ENCODE measurements at regions not wholly inside any gene's neighbourhood (a gene's known extent, or its start where the extent isn't known, plus 50 kb on each side); places are given as distances from the start of the nearest gene placed in this dataset.
"Not testable (repeated sequence)": the region's sequence is repeated elsewhere in the genome, so short reads cannot be mapped to it uniquely, and the experiment has no call there.

- no peak for DNase-seq (ENCODE audit: low read depth)
Observed at GRCh38 chr20:56769921-56770600, 141.0 kb downstream of the TFAP2C start.

- DNase-seq (ENCODE audit: low read depth): no peak
Observed at GRCh38 chr20:56773749-56774148, 144.6 kb downstream of the TFAP2C start.

GRCh38 chr20:56774873-56775272 lies 145.8 kb downstream of the TFAP2C start:
- DNase-seq (ENCODE audit: low read depth): no peak

- no peak for DNase-seq (ENCODE audit: low read depth)
Observed at GRCh38 chr20:56776345-56776744, 147.2 kb downstream of the TFAP2C start.

GRCh38 chr20:56778765-56779195 lies 149.7 kb downstream of the TFAP2C start:
- no peak for DNase-seq (ENCODE audit: low read depth)

GRCh38 chr20:56779452-56780143 lies 150.5 kb downstream of the TFAP2C start:
- no peak for DNase-seq (ENCODE audit: low read depth)

GRCh38 chr20:56780266-56780665 lies 151.2 kb downstream of the TFAP2C start:
- DNase-seq (ENCODE audit: low read depth): no peak

GRCh38 chr20:56781108-56781739 lies 152.1 kb downstream of the TFAP2C start:
- DNase-seq (ENCODE audit: low read depth): no peak

GRCh38 chr20:56781987-56782560 lies 153.0 kb downstream of the TFAP2C start:
- DNase-seq (ENCODE audit: low read depth): not testable (repeated sequence)

GRCh38 chr20:56782814-56783213 lies 153.7 kb downstream of the TFAP2C start:
- DNase-seq (ENCODE audit: low read depth): not testable (repeated sequence)

GRCh38 chr20:56783826-56784225 lies 154.7 kb downstream of the TFAP2C start:
- DNase-seq (ENCODE audit: low read depth): no peak

GRCh38 chr20:56786503-56786902 lies 157.4 kb downstream of the TFAP2C start:
- no peak for DNase-seq (ENCODE audit: low read depth)

- DNase-seq (ENCODE audit: low read depth): no peak
Observed at GRCh38 chr20:56788041-56788670, 159.1 kb downstream of the TFAP2C start.

- no peak for DNase-seq (ENCODE audit: low read depth)
Observed at GRCh38 chr20:56788671-56789610, 159.8 kb downstream of the TFAP2C start.

- no peak for DNase-seq (ENCODE audit: low read depth)
Observed at GRCh38 chr20:56793916-56794315, 164.8 kb downstream of the TFAP2C start.

- DNase-seq (ENCODE audit: low read depth): no peak
Observed at GRCh38 chr20:56795492-56795891, 166.4 kb downstream of the TFAP2C start.

GRCh38 chr20:56796345-56796744 lies 167.2 kb downstream of the TFAP2C start:
- DNase-seq (ENCODE audit: low read depth): no peak

GRCh38 chr20:56797023-56797422 lies 167.9 kb downstream of the TFAP2C start:
- DNase-seq (ENCODE audit: low read depth): no peak

GRCh38 chr20:56798634-56799033 lies 169.5 kb downstream of the TFAP2C start:
- no peak for DNase-seq (ENCODE audit: low read depth)

- no peak for DNase-seq (ENCODE audit: low read depth)
Observed at GRCh38 chr20:56799187-56799586, 170.1 kb downstream of the TFAP2C start.

GRCh38 chr20:56800088-56800487 lies 171.0 kb downstream of the TFAP2C start:
- DNase-seq (ENCODE audit: low read depth): no peak
